ENCODE measurements at regions not wholly inside any gene's neighbourhood (a gene's known extent, or its start where the extent isn't known, plus 50 kb on each side); places are given as distances from the start of the nearest gene placed in this dataset.
"Not testable (repeated sequence)": the region's sequence is repeated elsewhere in the genome, so short reads cannot be mapped to it uniquely, and the experiment has no call there.

GRCh38 chr4:81786063-81786763 is 314.5 kb upstream of the RASGEF1B start:
- Histone ChIP-seq H3K36me3 (ENCODE audit: insufficient read depth, low read length) (no peaks in the 10 kb centered on the region), H3K4me1 (ENCODE audit: insufficient read depth, low read length) (no peaks in the 10 kb centered on the region), H3K27me3 (ENCODE audit: insufficient read depth, low read length) (no peaks in the 10 kb centered on the region), H3K4me3 (ENCODE audit: low read length in 2 of 2) (no peak overlapping the region), H3K9me3 (ENCODE audit: control insufficient read depth in 1 of 2, low read length in 2 of 2) (no peaks in the 10 kb centered on the region), H3K27ac (ENCODE audit: low read depth, low read length) (no peak overlapping the region)
- DNase-seq: no peak
- H3K27ac Mint-ChIP-seq: no peak overlapping the region
- H3K9me3 Mint-ChIP-seq: no peaks in the 10 kb centered on the region
- no peaks in the 10 kb centered on the region for H3K27me3 Mint-ChIP-seq
- intact Hi-C loops (cut with micrococcal nuclease): no loop called here
- H3K4me3 Mint-ChIP-seq: no peak overlapping the region
- POLR2A ChIA-PET (ENCODE audit: partially characterized antibody): interaction anchor here (0.6 kb wide), 1 partner anchor 315 kb away, joined by 3 read pairs; the partner anchor contains the start of gene RASGEF1B
- CTCF ChIA-PET (ENCODE audit: partially characterized antibody): no interaction called here
- H3K36me3 Mint-ChIP-seq: no peaks in the 10 kb centered on the region
- H3K4me1 Mint-ChIP-seq: peaks cover 0 to 8% (median 4%) of the 10 kb centered on the region in 4 donors

- H3K4me1 ChIP-seq (ENCODE audit: insufficient read depth, low read length): no peaks in the 10 kb centered on the region
- no peaks in the 10 kb centered on the region for H3K36me3 ChIP-seq (ENCODE audit: insufficient read depth, low read length)
- H3K27ac ChIP-seq (ENCODE audit: low read depth, low read length): no peak overlapping the region
- intact Hi-C loops (cut with micrococcal nuclease): no loop called here
- Mint-ChIP-seq H3K27ac (no peak overlapping the region), H3K36me3 (no peaks in the 10 kb centered on the region), H3K4me3 (no peak overlapping the region), H3K9me3 (no peaks in the 10 kb centered on the region), H3K27me3 (no peaks in the 10 kb centered on the region), H3K4me1 (peaks cover 0 to 8% (median 4%) of the 10 kb centered on the region in 4 donors)
- H3K27me3 ChIP-seq (ENCODE audit: insufficient read depth, low read length): no peaks in the 10 kb centered on the region
- ChIA-PET CTCF (ENCODE audit: partially characterized antibody) (interaction anchor here (0.8 kb wide), 1 partner anchor 318 kb away, joined by 3 read pairs; no protein-coding TSS in a partner anchor), POLR2A (ENCODE audit: partially characterized antibody) (interaction anchor here (0.6 kb wide), 1 partner anchor 314 kb away, joined by 3 read pairs; the partner anchor contains the start of gene RASGEF1B)
- H3K4me3 ChIP-seq (ENCODE audit: low read length in 2 of 2): no peak overlapping the region
- H3K9me3 ChIP-seq (ENCODE audit: control insufficient read depth in 1 of 2, low read length in 2 of 2): no peaks in the 10 kb centered on the region
- no peak for DNase-seq
Observed at GRCh38 chr4:81785338-81785737, 313.6 kb upstream of the RASGEF1B start.

GRCh38 chr4:81783558-81783957 is 311.9 kb upstream of the RASGEF1B start:
- no peak overlapping the region for H3K4me3 Mint-ChIP-seq
- H3K4me1 Mint-ChIP-seq: no peaks in the 10 kb centered on the region
- no peaks in the 10 kb centered on the region for H3K36me3 Mint-ChIP-seq
- ChIA-PET POLR2A (ENCODE audit: partially characterized antibody) (no interaction called here), CTCF (ENCODE audit: partially characterized antibody) (no interaction called here)
- H3K36me3 ChIP-seq (ENCODE audit: insufficient read depth, low read length): no peaks in the 10 kb centered on the region
- no peak overlapping the region for H3K27ac ChIP-seq (ENCODE audit: low read depth, low read length)
- H3K27ac Mint-ChIP-seq: no peak overlapping the region
- no peak overlapping the region for H3K4me3 ChIP-seq (ENCODE audit: low read length in 2 of 2)
- no peaks in the 10 kb centered on the region for H3K27me3 ChIP-seq (ENCODE audit: insufficient read depth, low read length)
- no peaks in the 10 kb centered on the region for H3K9me3 ChIP-seq (ENCODE audit: control insufficient read depth in 1 of 2, low read length in 2 of 2)
- no peaks in the 10 kb centered on the region for H3K27me3 Mint-ChIP-seq
- no peak for DNase-seq
- intact Hi-C loops (cut with micrococcal nuclease): no loop called here
- H3K4me1 ChIP-seq (ENCODE audit: insufficient read depth, low read length): no peaks in the 10 kb centered on the region
- peaks cover 0 to 3% (median 0%) of the 10 kb centered on the region in 8 donors for H3K9me3 Mint-ChIP-seq

GRCh38 chr4:81781799-81782198 is 310.1 kb upstream of the RASGEF1B start:
- H3K36me3 ChIP-seq (ENCODE audit: insufficient read depth, low read length): no peaks in the 10 kb centered on the region
- no peak overlapping the region for H3K27ac ChIP-seq (ENCODE audit: low read depth, low read length)
- H3K9me3 Mint-ChIP-seq: peaks cover 0 to 6% (median 0%) of the 10 kb centered on the region in 8 donors
- intact Hi-C loops (cut with micrococcal nuclease): no loop called here
- no peaks in the 10 kb centered on the region for H3K4me1 Mint-ChIP-seq
- no peaks in the 10 kb centered on the region for H3K36me3 Mint-ChIP-seq
- H3K4me3 ChIP-seq (ENCODE audit: low read length in 2 of 2): no peak overlapping the region
- no peak overlapping the region for H3K27ac Mint-ChIP-seq
- H3K27me3 Mint-ChIP-seq: no peaks in the 10 kb centered on the region
- no peaks in the 10 kb centered on the region for H3K9me3 ChIP-seq (ENCODE audit: control insufficient read depth in 1 of 2, low read length in 2 of 2)
- ChIA-PET CTCF (ENCODE audit: partially characterized antibody) (no interaction called here), POLR2A (ENCODE audit: partially characterized antibody) (no interaction called here)
- DNase-seq: no peak
- H3K27me3 ChIP-seq (ENCODE audit: insufficient read depth, low read length): no peaks in the 10 kb centered on the region
- H3K4me1 ChIP-seq (ENCODE audit: insufficient read depth, low read length): no peaks in the 10 kb centered on the region
- H3K4me3 Mint-ChIP-seq: no peak overlapping the region

- DNase-seq; POLR2A ChIA-PET (ENCODE audit: partially characterized antibody); H3K4me1 ChIP-seq (ENCODE audit: insufficient read depth, low read length); H3K36me3 Mint-ChIP-seq; H3K9me3 Mint-ChIP-seq; H3K27ac Mint-ChIP-seq; H3K27me3 ChIP-seq (ENCODE audit: insufficient read depth, low read length); H3K27ac ChIP-seq (ENCODE audit: low read depth, low read length); intact Hi-C loops (cut with micrococcal nuclease); H3K4me1 Mint-ChIP-seq; H3K27me3 Mint-ChIP-seq; H3K36me3 ChIP-seq (ENCODE audit: insufficient read depth, low read length); H3K4me3 Mint-ChIP-seq; H3K4me3 ChIP-seq (ENCODE audit: low read length in 2 of 2); H3K9me3 ChIP-seq (ENCODE audit: control insufficient read depth in 1 of 2, low read length in 2 of 2): not testable (repeated sequence)
- CTCF ChIA-PET (ENCODE audit: partially characterized antibody): interaction anchor here (0.6 kb wide), 1 partner anchor 221 kb away, joined by 3 read pairs; no protein-coding TSS in a partner anchor
Observed at GRCh38 chr4:81777718-81778117, 306.0 kb upstream of the RASGEF1B start.

- H3K36me3 ChIP-seq (ENCODE audit: insufficient read depth, low read length): no peaks in the 10 kb centered on the region
- Mint-ChIP-seq H3K4me3 (no peak overlapping the region), H3K4me1 (no peaks in the 10 kb centered on the region), H3K27me3 (no peaks in the 10 kb centered on the region), H3K9me3 (peaks cover 0 to 6% (median 0%) of the 10 kb centered on the region in 8 donors), H3K36me3 (no peaks in the 10 kb centered on the region), H3K27ac (no peak overlapping the region)
- no peaks in the 10 kb centered on the region for H3K4me1 ChIP-seq (ENCODE audit: insufficient read depth, low read length)
- ChIA-PET CTCF (ENCODE audit: partially characterized antibody) (interaction anchor here (1.6 kb wide), 1 partner anchor 68 kb away, joined by 3 read pairs; no protein-coding TSS in a partner anchor), POLR2A (ENCODE audit: partially characterized antibody) (no interaction called here)
- no peaks in the 10 kb centered on the region for H3K9me3 ChIP-seq (ENCODE audit: control insufficient read depth in 1 of 2, low read length in 2 of 2)
- no peak for DNase-seq
- no peak overlapping the region for H3K27ac ChIP-seq (ENCODE audit: low read depth, low read length)
- no peak overlapping the region for H3K4me3 ChIP-seq (ENCODE audit: low read length in 2 of 2)
- intact Hi-C loops (cut with micrococcal nuclease): no loop called here
- H3K27me3 ChIP-seq (ENCODE audit: insufficient read depth, low read length): no peaks in the 10 kb centered on the region
Observed at GRCh38 chr4:81776794-81777193, 305.1 kb upstream of the RASGEF1B start.

GRCh38 chr4:81773557-81773956 is 301.9 kb upstream of the RASGEF1B start:
- Histone ChIP-seq H3K4me1 (ENCODE audit: insufficient read depth, low read length) (no peaks in the 10 kb centered on the region), H3K27ac (ENCODE audit: low read depth, low read length) (no peak overlapping the region), H3K4me3 (ENCODE audit: low read length in 2 of 2) (no peak overlapping the region), H3K27me3 (ENCODE audit: insufficient read depth, low read length) (no peaks in the 10 kb centered on the region), H3K9me3 (ENCODE audit: control insufficient read depth in 1 of 2, low read length in 2 of 2) (no peaks in the 10 kb centered on the region), H3K36me3 (ENCODE audit: insufficient read depth, low read length) (no peaks in the 10 kb centered on the region)
- DNase-seq: no peak
- ChIA-PET POLR2A (ENCODE audit: partially characterized antibody) (no interaction called here), CTCF (ENCODE audit: partially characterized antibody) (no interaction called here)
- Mint-ChIP-seq H3K9me3 (peaks cover 0 to 6% (median 0%) of the 10 kb centered on the region in 8 donors), H3K27me3 (peaks cover 0 to 3% of the 10 kb centered on the region in 2 donors), H3K4me3 (no peak overlapping the region), H3K4me1 (no peaks in the 10 kb centered on the region), H3K36me3 (no peaks in the 10 kb centered on the region), H3K27ac (no peak overlapping the region)
- intact Hi-C loops (cut with micrococcal nuclease): no loop called here
